A549 (cell line): ENCODE measurements at regions not wholly inside any gene's neighbourhood (a gene's known extent, or its start where the extent isn't known, plus 50 kb on each side); places are given as distances from the start of the nearest gene placed in this dataset.

Source experiments
- ATAC-seq, 2 experiments: fragments of 200-7000 bp in 1 of 2; fragments of >200 bp in 1 of 2; cut with Nextera tagmentation in 1 of 2; cut with Tn5 transposase in 1 of 2; 3 replicates each; pipeline versions ENCODE4 v1.8.0 to v1.9.1; 2018 to 2020; ENCODE audit warnings: mild to moderate bottlenecking in 1 of 2, moderate library complexity in 1 of 2
- CTCF ChIA-PET: fragments of 300-600 bp; sonication (Branson Sonifier 250); formaldehyde crosslinking; extraction: SDS; loops from one replicate; lab custom pipeline; 2021; ENCODE audit warnings: antibody characterized with exemption, inconsistent platforms; lab: Yijun Ruan, JAX
- POLR2A ChIA-PET: fragments of 350-600 bp; formaldehyde crosslinking; extraction: SDS; loops from one replicate; lab custom pipeline; 2021; ENCODE audit warnings: antibody characterized with exemption, inconsistent platforms; lab: Yijun Ruan, JAX
- DNase-seq, 2 experiments: peaks; one replicate each; pipeline versions ENCODE4 v3.0.0 to v3.0.0-alpha.2; 2011 to 2016; ENCODE audit warnings: low read depth in 1 of 2, low spot score in 1 of 2
- FAIRE-seq: peaks from 2 replicates; lab custom pipeline; 2011; peaks lifted over from hg19 to GRCh38; lab: Jason Lieb, UNC
- H3K27ac ChIP-seq, 2 experiments: fragments of >200 bp; sonication (Bioruptor Twin); formaldehyde crosslinking; 3 replicates each; pipeline ENCODE4 v1.5.1; 2016 to 2017
- H3K4me1 ChIP-seq: fragments of >200 bp; sonication (Bioruptor Twin); formaldehyde crosslinking; 3 replicates; pipeline ENCODE4 v1.6.1; 2016
- H3K4me2 ChIP-seq: fragments of >200 bp; sonication (Bioruptor Twin); formaldehyde crosslinking; 3 replicates; pipeline ENCODE4 v1.6.1; 2016
- H3K4me3 ChIP-seq: fragments of >200 bp; sonication (Bioruptor Twin); formaldehyde crosslinking; 3 replicates; pipeline ENCODE4 v1.5.1; 2016
- H3K9me3 ChIP-seq: fragments of >200 bp; sonication (Bioruptor Twin); formaldehyde crosslinking; 3 replicates; pipeline ENCODE4 v1.6.1; 2016
- CTCF ChIP-seq: fragments of >200 bp; sonication (Bioruptor Twin); formaldehyde crosslinking; IDR thresholded peaks from 3 replicates; pipeline ENCODE4 v1.5.1; 2016
- EHF ChIP-seq: fragments of 250-450 bp; sonication (Bioruptor Pico); IDR thresholded peaks from 2 replicates; pipeline ENCODE4 v1.5.0; 2020; ENCODE audit warnings: mild to moderate bottlenecking
- EHMT2 ChIP-seq: fragments of 200-600 bp; sonication (generic); IDR thresholded peaks from 2 replicates; pipeline ENCODE4 v1.6.1; 2016; ENCODE audit warnings: antibody characterized with exemption, low read depth, mild to moderate bottlenecking, moderate library complexity
- FOSL2 ChIP-seq, 2 experiments: fragments of 450-650 bp in 1 of 2; fragments of >200 bp in 1 of 2; sonication (Bioruptor Twin) in 1 of 2; formaldehyde crosslinking; IDR thresholded peaks; 2 replicates each; pipeline versions ENCODE4 v1.5.0 to v1.6.1; 2016 to 2020; ENCODE audit warnings: mild to moderate bottlenecking in 1 of 2, moderate library complexity in 1 of 2
- GATA3 ChIP-seq: IDR thresholded peaks from 2 replicates; pipeline ENCODE4 v1.6.1; 2012; ENCODE audit warnings: borderline replicate concordance
- HEYL ChIP-seq: fragments of 250-450 bp; sonication (Bioruptor Pico); IDR thresholded peaks from 2 replicates; pipeline ENCODE4 v1.8.0; 2021; ENCODE audit warnings: mild to moderate bottlenecking, moderate library complexity
- HMGXB4 ChIP-seq: fragments of 250-450 bp; sonication (Bioruptor Pico); IDR thresholded peaks from 2 replicates; pipeline ENCODE4 v1.5.0; 2021; ENCODE audit warnings: mild to moderate bottlenecking, moderate library complexity, borderline replicate concordance
- JUNB ChIP-seq: fragments of >200 bp; sonication (Bioruptor Twin); formaldehyde crosslinking; IDR thresholded peaks from 2 replicates; pipeline ENCODE4 v1.6.1; 2016
- KDM1A ChIP-seq: fragments of 200-600 bp; sonication (generic); IDR thresholded peaks from 2 replicates; pipeline ENCODE4 v1.6.1; 2016; ENCODE audit warnings: low read depth, mild to moderate bottlenecking
- MYC ChIP-seq: IDR thresholded peaks from 2 replicates; pipeline ENCODE4 v1.6.1; 2012; ENCODE audit warnings: mild to moderate bottlenecking, inconsistent platforms, low read length, improper control_type of control experiment, borderline replicate concordance
- PHF8 ChIP-seq: fragments of 200-600 bp; sonication (generic); IDR thresholded peaks from 2 replicates; pipeline ENCODE4 v1.6.1; 2016; ENCODE audit warnings: low read depth, mild to moderate bottlenecking, antibody characterized with exemption, moderate library complexity, borderline replicate concordance
- POLR2A ChIP-seq: IDR thresholded peaks from 2 replicates; pipeline ENCODE4 v1.6.1; 2012; ENCODE audit warnings: mild to moderate bottlenecking, low read length
- RAD21 ChIP-seq, 2 experiments: fragments of >200 bp in 1 of 2; sonication (Bioruptor Twin) in 1 of 2; formaldehyde crosslinking in 1 of 2; IDR thresholded peaks in 1 of 2; conservative IDR thresholded peaks in 1 of 2; 2 replicates in 1 of 2; 3 replicates in 1 of 2; pipeline ENCODE4 v1.6.1; 2012 to 2018; ENCODE audit warnings: inconsistent platforms in 1 of 2
- RARB ChIP-seq: fragments of 250-450 bp; sonication (Bioruptor Pico); IDR thresholded peaks from 2 replicates; pipeline ENCODE4 v1.8.0; 2021; ENCODE audit warnings: mild to moderate bottlenecking, moderate library complexity
- REST ChIP-seq: fragments of 200-600 bp; sonication (generic); IDR thresholded peaks from 2 replicates; pipeline ENCODE4 v1.6.1; 2016; ENCODE audit warnings: antibody characterized with exemption, mild to moderate bottlenecking, moderate library complexity
- RNF2 ChIP-seq: fragments of 200-600 bp; sonication (generic); IDR thresholded peaks from 2 replicates; pipeline ENCODE4 v1.6.1; 2016; ENCODE audit warnings: low read depth, mild to moderate bottlenecking, antibody characterized with exemption, moderate library complexity, borderline replicate concordance
- SMC3 ChIP-seq: fragments of >200 bp; sonication (Bioruptor Twin); formaldehyde crosslinking; IDR thresholded peaks from 3 replicates; pipeline ENCODE4 v1.6.1; 2018; ENCODE audit warnings: inconsistent platforms
- TP53 ChIP-seq: fragments of 250-450 bp; sonication (Bioruptor Pico); IDR thresholded peaks from 2 replicates; pipeline ENCODE4 v1.5.0; 2021; ENCODE audit warnings: mild to moderate bottlenecking, moderate library complexity
- ZC3H11A ChIP-seq: fragments of 450-650 bp; IDR thresholded peaks from 2 replicates; pipeline ENCODE4 v1.6.1; 2014; ENCODE audit warnings: antibody characterized with exemption, mild to moderate bottlenecking

- TF ChIP-seq CTCF = no peak
- no peak for TF ChIP-seq SMC3
- no peak for TF ChIP-seq EHMT2
These were observed 84.8 kb upstream of the BCAR3 start (continued) for GRCh38 chr1:93766451-93766850.

- no peak overlapping the region for H3K27ac ChIP-seq
- TF ChIP-seq HEYL (CRISPR knock-in tag) (no peak), JUNB (no peak), RAD21 (conservative IDR thresholded peaks at IDR 0.05 in 1 of 2, IDR thresholded peaks at IDR 0.05 in 1 of 2) (no peak), HMGXB4 (CRISPR knock-in tag) (no peak), ZC3H11A (no peak), REST (no peak), FOSL2 (IDR thresholded peaks at IDR 0.05) (no peak), FOSL2 (CRISPR knock-in tag; IDR thresholded peaks at IDR 0.05) (no peak), POLR2A (no peak), EHF (CRISPR knock-in tag) (no peak), MYC (no peak), RNF2 (no peak), GATA3 (no peak), TP53 (CRISPR knock-in tag) (no peak), PHF8 (no peak), RARB (no peak), CTCF (no peak), KDM1A (no peak)
- POLR2A ChIA-PET = no interaction called here
- no peak overlapping the region for H3K4me3 ChIP-seq
- no peaks in the 10 kb centered on the region for H3K9me3 ChIP-seq
- FAIRE-seq = no peak
- no peaks in the 10 kb centered on the region; the same call in 2 of the 3 replicates for H3K4me1 ChIP-seq
- CTCF ChIA-PET = no interaction called here
- no peak; a peak in 2 of 6 replicates for ATAC-seq
- peak in 1 of 2 experiments; percentile 20 for DNase-seq
- no peak overlapping the region for H3K4me2 ChIP-seq
These were observed 83.5 kb upstream of the BCAR3 start for GRCh38 chr1:93765099-93765498.
